H1 (cell line): ENCODE measurements at regions not wholly inside any gene's neighbourhood (a gene's known extent, or its start where the extent isn't known, plus 50 kb on each side); places are given as distances from the start of the nearest gene placed in this dataset.

ENCODE experiments used
- CTCF ChIA-PET: fragments of 300-600 bp; sonication (Branson Sonifier 250); formaldehyde crosslinking; loops from one replicate; lab custom pipeline; 2021; ENCODE audit not compliant: partially characterized antibody; lab: Charles Lee
- POLR2A ChIA-PET: fragments of 300-600 bp; sonication (Branson Sonifier 250); formaldehyde crosslinking; loops from one replicate; lab custom pipeline; 2021; ENCODE audit warnings: inconsistent platforms; ENCODE audit not compliant: partially characterized antibody; lab: Charles Lee
- DNase-seq, 2 experiments: peaks; one replicate each; pipeline versions ENCODE4 v3.0.0 to v3.0.0-alpha.2; 2010 to 2022; ENCODE audit warnings: low spot score in 2 of 2, low read depth in 1 of 2, mixed read lengths in 1 of 2
- FAIRE-seq: peaks from 2 replicates; lab custom pipeline; 2011; peaks lifted over from hg19 to GRCh38; lab: Jason Lieb, UNC
- H2AFZ ChIP-seq: 2 replicates; pipeline ENCODE4 v1.8.1; 2012; ENCODE audit warnings: low read length, inconsistent platforms
- H2AK5ac ChIP-seq: 2 replicates; pipeline ENCODE4 v1.6.1; 2013; ENCODE audit warnings: low read depth, low read length
- H2BK120ac ChIP-seq: replicated peaks from 2 replicates; pipeline ENCODE3; 2013; ENCODE audit warnings: low read depth, low read length, inconsistent platforms
- H2BK12ac ChIP-seq: 2 replicates; pipeline ENCODE4 v1.6.1; 2013; ENCODE audit warnings: low read depth, low read length
- H2BK15ac ChIP-seq: 2 replicates; pipeline ENCODE4 v1.6.1; 2013; ENCODE audit warnings: low read length
- H2BK20ac ChIP-seq: 2 replicates; pipeline ENCODE4 v1.6.1; 2013; ENCODE audit warnings: low read length
- H2BK5ac ChIP-seq: 2 replicates; pipeline ENCODE4 v1.6.1; 2013; ENCODE audit warnings: low read depth, low read length
- H3K14ac ChIP-seq: 2 replicates; pipeline ENCODE4 v1.6.1; 2013; ENCODE audit warnings: inconsistent platforms; ENCODE audit not compliant: insufficient read length
- H3K18ac ChIP-seq: 2 replicates; pipeline ENCODE4 v1.6.1; 2013; ENCODE audit warnings: low read length; ENCODE audit errors: extremely low read depth
- H3K23ac ChIP-seq: 2 replicates; pipeline ENCODE4 v1.6.1; 2013; ENCODE audit warnings: inconsistent platforms; ENCODE audit not compliant: insufficient read length
- H3K23me2 ChIP-seq: 2 replicates; pipeline ENCODE4 v1.6.1; 2013; ENCODE audit warnings: low read depth, low read length
- H3K27ac ChIP-seq: 2 replicates; pipeline ENCODE4 v1.6.1; 2011; ENCODE audit warnings: low read depth, low read length, inconsistent platforms
- H3K27me3 ChIP-seq, 4 experiments: replicated peaks in 1 of 4; 1 replicate in 1 of 4; 2 replicates in 3 of 4; pipeline versions ENCODE4 v1.6.1 to v1.8.1; 2011 to 2013; ENCODE audit warnings: low read length in 3 of 4, mild to moderate bottlenecking in 3 of 4, inconsistent platforms in 2 of 4, mixed read lengths in 2 of 4, moderate library complexity in 1 of 4; ENCODE audit not compliant: control insufficient read depth in 3 of 4, insufficient read depth in 3 of 4; ENCODE audit errors: extremely low read depth in 1 of 4
- H3K36me3 ChIP-seq, 4 experiments: 2 replicates each; pipeline versions ENCODE4 v1.6.1 to v1.8.1; 2011 to 2013; ENCODE audit warnings: mild to moderate bottlenecking in 4 of 4, low read length in 3 of 4, moderate library complexity in 2 of 4, control low read depth in 1 of 4, inconsistent platforms in 1 of 4; ENCODE audit not compliant: insufficient read depth in 4 of 4, control insufficient read depth in 2 of 4
- H3K4ac ChIP-seq: replicated peaks from 2 replicates; pipeline ENCODE3; 2013; ENCODE audit warnings: low read length, low read depth, mixed read lengths, inconsistent platforms; ENCODE audit not compliant: insufficient read length
- H3K4me1 ChIP-seq, 4 experiments: replicated peaks in 1 of 4; 1 replicate in 1 of 4; 2 replicates in 3 of 4; pipeline versions ENCODE4 v1.6.1 to v1.8.1; 2011 to 2013; ENCODE audit warnings: low read length in 3 of 4, inconsistent platforms in 2 of 4, mixed read lengths in 1 of 4; ENCODE audit not compliant: insufficient read depth in 4 of 4, control insufficient read depth in 3 of 4
- H3K4me2 ChIP-seq, 2 experiments: 2 replicates each; pipeline versions ENCODE4 v1.6.1 to v1.8.1; 2011 to 2013; ENCODE audit warnings: low read depth in 2 of 2, low read length in 2 of 2, control low read depth in 1 of 2, inconsistent platforms in 1 of 2, mild to moderate bottlenecking in 1 of 2; ENCODE audit not compliant: insufficient read depth in 1 of 2
- H3K4me3 ChIP-seq, 4 experiments: fragments of 200-600, 300-600 bp in 1 of 4; sonication (generic), shearing (Covaris generic), sonication (Bioruptor Twin) in 1 of 4; 2 replicates each; pipeline versions ENCODE4 v1.5.1 to v1.8.1; 2011 to 2016; ENCODE audit warnings: low read length in 4 of 4, low read depth in 3 of 4, control low read depth in 2 of 4, inconsistent platforms in 2 of 4, mild to moderate bottlenecking in 2 of 4, mixed read lengths in 1 of 4, moderate library complexity in 1 of 4; ENCODE audit not compliant: insufficient read depth in 2 of 4; ENCODE audit errors: extremely low read depth in 1 of 4
- H3K56ac ChIP-seq: replicated peaks from 2 replicates; pipeline ENCODE3; 2013; ENCODE audit warnings: low read depth, mild to moderate bottlenecking, mixed read lengths, low read length, inconsistent platforms; ENCODE audit not compliant: insufficient read length
- H3K79me1 ChIP-seq: 2 replicates; pipeline ENCODE4 v1.6.1; 2013; ENCODE audit warnings: low read depth, low read length, control low read depth
- H3K79me2 ChIP-seq, 2 experiments: 2 replicates each; pipeline versions ENCODE4 v1.6.1 to v1.8.1; 2012 to 2013; ENCODE audit warnings: low read length in 2 of 2, mild to moderate bottlenecking in 2 of 2, inconsistent platforms in 1 of 2; ENCODE audit not compliant: insufficient read depth in 2 of 2, control insufficient read depth in 1 of 2
- H3K9ac ChIP-seq, 4 experiments: replicated peaks in 1 of 4; 1 replicate in 1 of 4; 2 replicates in 3 of 4; pipeline versions ENCODE4 v1.6.1 to v1.8.1; 2011 to 2013; ENCODE audit warnings: low read depth in 3 of 4, low read length in 3 of 4, control low read depth in 2 of 4, mild to moderate bottlenecking in 2 of 4, moderate library complexity in 2 of 4, inconsistent platforms in 1 of 4; ENCODE audit errors: extremely low read depth in 1 of 4
- H3K9me3 ChIP-seq, 2 experiments: 2 replicates each; pipeline versions ENCODE4 v1.6.1 to v1.8.1; 2012 to 2013; ENCODE audit warnings: mild to moderate bottlenecking in 2 of 2, moderate library complexity in 2 of 2, control low read depth in 1 of 2, inconsistent platforms in 1 of 2, low read depth in 1 of 2, low read length in 1 of 2, mixed read lengths in 1 of 2; ENCODE audit not compliant: insufficient read depth in 2 of 2
- H4K20me1 ChIP-seq, 2 experiments: replicated peaks in 1 of 2; 2 replicates each; pipeline versions ENCODE3 to v1.8.1; 2011 to 2013; ENCODE audit warnings: inconsistent platforms in 2 of 2, low read length in 2 of 2, mild to moderate bottlenecking in 1 of 2; ENCODE audit not compliant: insufficient read depth in 2 of 2, control insufficient read depth in 1 of 2
- H4K5ac ChIP-seq: 2 replicates; pipeline ENCODE4 v1.6.1; 2013; ENCODE audit warnings: low read length, low read depth, mixed read lengths, inconsistent platforms; ENCODE audit not compliant: insufficient read length
- H4K8ac ChIP-seq: 2 replicates; pipeline ENCODE4 v1.8.0; 2013; ENCODE audit warnings: mild to moderate bottlenecking, moderate library complexity, low read length, inconsistent platforms; ENCODE audit not compliant: insufficient read depth; ENCODE audit errors: extremely low read depth
- H4K91ac ChIP-seq: replicated peaks from 2 replicates; pipeline ENCODE3; 2013; ENCODE audit warnings: low read length, mixed read lengths, inconsistent platforms; ENCODE audit not compliant: insufficient read length
- BRCA1 ChIP-seq: IDR thresholded peaks from 2 replicates; pipeline ENCODE4 v1.6.1; 2012; ENCODE audit warnings: low read depth, low read length, improper control_type of control experiment
- CBX8 ChIP-seq: fragments of 300-800, 300-1000 bp; sonication (generic); IDR thresholded peaks from 2 replicates; pipeline ENCODE4 v1.7.1; 2016; ENCODE audit warnings: low read depth, low read length, borderline replicate concordance
- CHD2 ChIP-seq: IDR thresholded peaks from 2 replicates; pipeline ENCODE4 v1.6.1; 2012; ENCODE audit warnings: low read length, improper control_type of control experiment
- EGR1 ChIP-seq: IDR thresholded peaks from 2 replicates; pipeline ENCODE4 v1.6.1; 2011; ENCODE audit warnings: low read depth, low read length, borderline replicate concordance
- KDM5A ChIP-seq: fragments of 200-600 bp; IDR thresholded peaks from 2 replicates; pipeline ENCODE4 v1.7.1; 2012; ENCODE audit warnings: mild to moderate bottlenecking, low read length, inconsistent platforms, mixed read lengths
- PHF8 ChIP-seq: fragments of 200-600 bp; sonication (generic); conservative IDR thresholded peaks from 2 replicates; pipeline ENCODE4 v1.7.1; 2012; ENCODE audit warnings: low read depth, mild to moderate bottlenecking, inconsistent platforms, low read length, moderate library complexity
- SAP30 ChIP-seq: fragments of 300-600 bp; sonication (generic); IDR thresholded peaks from 2 replicates; pipeline ENCODE4 v1.7.1; 2012; ENCODE audit warnings: low read length, moderate library complexity, mild to moderate bottlenecking, inconsistent platforms; ENCODE audit not compliant: insufficient read depth, insufficient replicate concordance
- SP2 ChIP-seq: IDR thresholded peaks from 2 replicates; pipeline ENCODE4 v1.6.1; 2012; ENCODE audit warnings: mild to moderate bottlenecking, low read length, inconsistent platforms
- TBP ChIP-seq: IDR thresholded peaks from 2 replicates; pipeline ENCODE4 v1.6.1; 2011; ENCODE audit warnings: low read depth, low read length, improper control_type of control experiment
- WGBS, 2 experiments: shearing (Covaris generic) in 1 of 2; methylation state at CpG; one replicate each; pipeline versions ENCODE4 v1.1.6 to v1.1.7; 2013 to 2015; ENCODE audit warnings: low lambda C conversion rate in 2 of 2, mixed read lengths in 2 of 2, inconsistent platforms in 1 of 2, low coverage in 1 of 2, missing lambda C conversion rate in 1 of 2; ENCODE audit not compliant: insufficient replicate concordance in 2 of 2, insufficient coverage in 1 of 2, insufficient read length in 1 of 2; ENCODE audit errors: extremely low coverage in 1 of 2, missing lambda C conversion rate in 1 of 2; 5-methylcytosine and 5-hydroxymethylcytosine counted together

DNA sequence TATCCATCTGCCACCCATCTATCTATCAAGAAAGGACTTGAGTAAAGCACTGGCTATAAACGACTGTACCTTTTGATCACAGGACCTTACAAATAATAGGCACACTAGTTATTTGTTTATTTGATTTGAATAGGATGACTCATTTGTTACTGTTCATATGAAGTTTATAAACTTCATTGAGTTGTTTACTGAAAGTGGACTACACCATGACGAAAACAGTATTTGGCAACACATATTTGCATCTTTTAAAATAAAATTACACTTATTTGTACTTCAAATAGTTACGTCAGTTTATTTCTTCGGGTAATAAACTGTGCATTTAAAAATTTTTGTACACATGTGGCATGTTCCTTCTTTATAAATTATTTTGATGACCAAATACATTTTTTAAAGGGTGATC is 133.0 kb downstream of the OGFRL1 start (continued):
- TF ChIP-seq CBX8 (no peak), CHD2 (no peak)

- Histone ChIP-seq H3K14ac (no peak overlapping the region), H3K23me2 (no peaks in the 10 kb centered on the region), H2AFZ (no peak overlapping the region), H3K79me1 (no peaks in the 10 kb centered on the region), H4K20me1 (no peaks in the 10 kb centered on the region), H3K4me1 (no peaks in the 10 kb centered on the region), H3K27me3 (no peaks in the 10 kb centered on the region), H2BK120ac (no peak overlapping the region), H4K91ac (no peak overlapping the region), H2AK5ac (no peak overlapping the region), H3K4me2 (no peak overlapping the region), H2BK20ac (no peak overlapping the region), H2BK5ac (no peak overlapping the region), H3K18ac (no peak overlapping the region), H3K9ac (no peak overlapping the region), H3K9me3 (no peaks in the 10 kb centered on the region), H2BK15ac (no peak overlapping the region), H4K5ac (no peak overlapping the region), H3K4me3 (no peak overlapping the region), H3K23ac (no peak overlapping the region), H2BK12ac (no peak overlapping the region), H3K79me2 (no peaks in the 10 kb centered on the region)
- no peak for FAIRE-seq
- WGBS, 2 experiments, result 77% methylated on average over 3 of the region's 3 CpGs; no CpG with 5 or more reads in 1 of the 2 experiments
- ChIA-PET POLR2A (no interaction called here), CTCF (no interaction called here)
- DNase-seq, result no peak
- no peak for TF ChIP-seq KDM5A
- no peak for TF ChIP-seq SP2
- TF ChIP-seq SAP30, result no peak
- no peak for TF ChIP-seq BRCA1
- no peak for TF ChIP-seq EGR1
- no peak for TF ChIP-seq CBX8
- no peak for TF ChIP-seq PHF8
- TF ChIP-seq TBP, result no peak
- TF ChIP-seq, all 59 proteins: peak for 0
- H4K8ac ChIP-seq, result no peak overlapping the region
- H3K4ac ChIP-seq, result no peak overlapping the region
- H3K36me3 ChIP-seq, result no peaks in the 10 kb centered on the region
- H3K56ac ChIP-seq, result no peak overlapping the region
- no peak overlapping the region for H3K27ac ChIP-seq
Measured at GRCh38 chr6:71430018-71430417, 141.4 kb downstream of the OGFRL1 start.
